ENCODE measurements at regions not wholly inside any gene's neighbourhood (a gene's known extent, or its start where the extent isn't known, plus 50 kb on each side); places are given as distances from the start of the nearest gene placed in this dataset.

DNA sequence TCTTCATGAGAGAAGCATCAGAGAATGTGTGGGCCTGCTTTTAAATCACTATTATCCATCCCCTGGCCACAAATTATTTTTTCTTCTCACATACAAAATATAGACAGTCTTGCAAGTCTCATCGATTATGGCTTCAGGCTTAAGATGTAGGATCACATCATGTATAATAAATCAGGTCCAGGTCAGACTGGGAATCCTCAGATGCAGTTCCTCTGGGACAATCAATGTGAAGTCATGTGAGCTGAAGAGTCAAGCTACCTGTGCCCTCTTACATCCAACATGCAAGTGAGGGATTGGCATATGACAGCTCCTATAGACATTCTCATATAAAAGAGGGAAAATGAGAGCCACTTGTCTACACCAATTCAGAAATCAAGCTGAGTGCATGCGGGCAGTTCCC is 631.8 kb downstream of the PTPRU start:
- TF ChIP-seq, protein P1, sequence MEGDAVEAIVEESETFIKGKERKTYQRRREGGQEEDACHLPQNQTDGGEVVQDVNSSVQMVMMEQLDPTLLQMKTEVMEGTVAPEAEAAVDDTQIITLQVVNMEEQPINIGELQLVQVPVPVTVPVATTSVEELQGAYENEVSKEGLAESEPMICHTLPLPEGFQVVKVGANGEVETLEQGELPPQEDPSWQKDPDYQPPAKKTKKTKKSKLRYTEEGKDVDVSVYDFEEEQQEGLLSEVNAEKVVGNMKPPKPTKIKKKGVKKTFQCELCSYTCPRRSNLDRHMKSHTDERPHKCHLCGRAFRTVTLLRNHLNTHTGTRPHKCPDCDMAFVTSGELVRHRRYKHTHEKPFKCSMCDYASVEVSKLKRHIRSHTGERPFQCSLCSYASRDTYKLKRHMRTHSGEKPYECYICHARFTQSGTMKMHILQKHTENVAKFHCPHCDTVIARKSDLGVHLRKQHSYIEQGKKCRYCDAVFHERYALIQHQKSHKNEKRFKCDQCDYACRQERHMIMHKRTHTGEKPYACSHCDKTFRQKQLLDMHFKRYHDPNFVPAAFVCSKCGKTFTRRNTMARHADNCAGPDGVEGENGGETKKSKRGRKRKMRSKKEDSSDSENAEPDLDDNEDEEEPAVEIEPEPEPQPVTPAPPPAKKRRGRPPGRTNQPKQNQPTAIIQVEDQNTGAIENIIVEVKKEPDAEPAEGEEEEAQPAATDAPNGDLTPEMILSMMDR (conservative IDR thresholded peaks at IDR 0.05), result no peak
- H3K9ac ChIP-seq (ENCODE audit: extremely low read depth, low read length, poor library complexity, severe bottlenecking), result no peak overlapping the region
- H3K36me3 ChIP-seq (ENCODE audit: control insufficient read depth, insufficient read depth, low read length), result no peaks in the 10 kb centered on the region
- H3K9me3 ChIP-seq (ENCODE audit: control insufficient read depth, low read length), result no peaks in the 10 kb centered on the region
- H3K4me1 Mint-ChIP-seq, result peaks cover 5% of the 10 kb centered on the region
- no peak overlapping the region for H3K4me3 ChIP-seq (ENCODE audit: low read length)
- no peaks in the 10 kb centered on the region for H3K27me3 ChIP-seq (ENCODE audit: control insufficient read depth, insufficient read depth, low read length, poor library complexity, severe bottlenecking)
- no peak overlapping the region for H3K27ac Mint-ChIP-seq
- H3K27ac ChIP-seq (ENCODE audit: low read depth, low read length), result no peak overlapping the region
- no peak for DNase-seq
- peaks cover 3% of the 10 kb centered on the region for H3K4me1 ChIP-seq (ENCODE audit: control insufficient read depth, insufficient read depth, low read length)
- no peak overlapping the region for H3K4me3 Mint-ChIP-seq
- peaks cover 4% of the 10 kb centered on the region for H3K9me3 Mint-ChIP-seq
- no peaks in the 10 kb centered on the region for H3K36me3 Mint-ChIP-seq (ENCODE audit: low read depth)
- peaks cover 3% of the 10 kb centered on the region for H3K27me3 Mint-ChIP-seq (ENCODE audit: insufficient read depth)
- WGBS, 2 experiments (ENCODE audit: insufficient coverage in 1 of 2, insufficient read length in 1 of 2), result 91% methylated on average over 2 of the region's 2 CpGs; no CpG with 5 or more reads in 1 of the 2 experiments

DNA sequence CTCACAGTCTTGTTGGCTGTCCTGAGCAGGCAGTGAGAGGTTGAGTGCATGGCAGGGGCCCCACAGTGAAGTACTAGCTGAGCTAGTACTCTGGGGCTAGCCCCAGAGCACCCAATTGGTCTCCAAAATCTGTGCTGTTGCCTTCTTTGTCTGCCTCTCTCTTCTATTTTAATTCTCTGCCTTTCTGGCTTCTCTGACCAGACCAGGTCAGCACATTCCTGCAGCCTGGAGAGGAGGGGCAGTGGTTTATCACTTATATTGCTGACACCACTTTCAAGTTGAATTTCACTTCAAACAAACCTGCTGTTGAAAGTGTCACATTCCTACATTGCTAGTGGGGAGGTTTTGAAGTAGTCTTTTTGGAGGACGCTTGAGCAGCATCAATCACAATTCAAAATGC is 628.7 kb downstream of the PTPRU start:
- H3K36me3 Mint-ChIP-seq (ENCODE audit: low read depth), result no peaks in the 10 kb centered on the region

DNA sequence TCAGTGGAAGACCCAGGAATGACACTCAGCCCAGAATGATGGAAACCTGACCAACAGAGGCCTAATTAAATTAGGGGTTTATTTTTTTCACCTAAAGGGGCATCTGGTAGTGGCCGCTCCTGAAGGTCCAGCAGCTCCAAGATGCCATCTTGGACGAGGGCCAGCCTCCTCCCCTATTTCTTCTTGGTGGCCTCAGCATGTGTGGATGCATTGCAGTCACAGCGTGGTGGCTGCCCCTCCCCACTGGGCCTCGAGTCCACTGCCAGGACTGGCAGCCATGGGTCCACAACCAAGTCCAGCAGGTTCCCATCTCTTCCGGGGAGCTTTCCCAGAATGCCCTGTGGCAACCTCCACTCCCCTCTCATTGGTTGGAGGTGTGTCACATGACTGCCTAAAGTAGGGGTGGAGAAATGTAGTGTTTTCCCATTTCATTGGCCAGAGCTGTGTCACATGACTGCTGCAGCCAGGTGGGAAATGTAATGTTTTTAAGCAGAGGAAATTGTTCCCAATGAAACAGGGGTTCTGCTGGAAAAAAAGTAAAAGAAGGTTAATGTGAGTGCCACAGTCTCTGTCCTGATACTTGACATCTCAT is 628.2 kb downstream of the PTPRU start:
- peaks cover 16% of the 10 kb centered on the region for H3K9me3 Mint-ChIP-seq
- peaks cover 3% of the 10 kb centered on the region for H3K4me1 ChIP-seq (ENCODE audit: control insufficient read depth, insufficient read depth, low read length)

More for the DNA sequence above, 628.7 kb downstream of the PTPRU start:
- peaks cover 20% of the 10 kb centered on the region for H3K9me3 ChIP-seq (ENCODE audit: control insufficient read depth, low read length)
- H3K27ac Mint-ChIP-seq, result no peak overlapping the region
- H3K27me3 ChIP-seq (ENCODE audit: control insufficient read depth, insufficient read depth, low read length, poor library complexity, severe bottlenecking), result no peaks in the 10 kb centered on the region
- DNase-seq, result no peak
- H3K4me1 ChIP-seq (ENCODE audit: control insufficient read depth, insufficient read depth, low read length), result peaks cover 3% of the 10 kb centered on the region
- H3K27ac ChIP-seq (ENCODE audit: low read depth, low read length), result no peak overlapping the region
- no CpG with 5 or more reads among the region's 1 CpG for WGBS, 2 experiments (ENCODE audit: insufficient coverage in 1 of 2, insufficient read length in 1 of 2)
- TF ChIP-seq, protein P1 (conservative IDR thresholded peaks at IDR 0.05), result no peak
- peaks cover 19% of the 10 kb centered on the region for H3K9me3 Mint-ChIP-seq
- H3K4me3 Mint-ChIP-seq, result no peak overlapping the region
- no peak overlapping the region for H3K4me3 ChIP-seq (ENCODE audit: low read length)
- H3K27me3 Mint-ChIP-seq (ENCODE audit: insufficient read depth), result peaks cover 5% of the 10 kb centered on the region
- H3K36me3 ChIP-seq (ENCODE audit: control insufficient read depth, insufficient read depth, low read length), result no peaks in the 10 kb centered on the region
- peaks cover 5% of the 10 kb centered on the region for H3K4me1 Mint-ChIP-seq
- H3K9ac ChIP-seq (ENCODE audit: extremely low read depth, low read length, poor library complexity, severe bottlenecking), result no peak overlapping the region

More for the DNA sequence above, 628.2 kb downstream of the PTPRU start:
- Mint-ChIP-seq H3K36me3 (ENCODE audit: low read depth) (no peaks in the 10 kb centered on the region), H3K27ac (no peak overlapping the region), H3K27me3 (ENCODE audit: insufficient read depth) (peaks cover 5% of the 10 kb centered on the region), H3K4me3 (no peak overlapping the region), H3K4me1 (peaks cover 5% of the 10 kb centered on the region)
- no peak overlapping the region for H3K27ac ChIP-seq (ENCODE audit: low read depth, low read length)
- no peaks in the 10 kb centered on the region for H3K27me3 ChIP-seq (ENCODE audit: control insufficient read depth, insufficient read depth, low read length, poor library complexity, severe bottlenecking)
- TF ChIP-seq, protein P1 (conservative IDR thresholded peaks at IDR 0.05), result no peak
- no peak overlapping the region for H3K9ac ChIP-seq (ENCODE audit: extremely low read depth, low read length, poor library complexity, severe bottlenecking)
- 71 to 75% methylated on average over 4 to 5 of the region's 5 CpGs for WGBS, 2 experiments (ENCODE audit: insufficient coverage in 1 of 2, insufficient read length in 1 of 2)
- no peak for DNase-seq
- H3K36me3 ChIP-seq (ENCODE audit: control insufficient read depth, insufficient read depth, low read length), result no peaks in the 10 kb centered on the region
- no peak overlapping the region for H3K4me3 ChIP-seq (ENCODE audit: low read length)
- H3K9me3 ChIP-seq (ENCODE audit: control insufficient read depth, low read length), result peaks cover 20% of the 10 kb centered on the region

All from endodermal cell (in vitro differentiated cells).